GM19324 (cell line): ENCODE measurements at regions not wholly inside any gene's neighbourhood (a gene's known extent, or its start where the extent isn't known, plus 50 kb on each side); places are given as distances from the start of the nearest gene placed in this dataset.
"Not testable (repeated sequence)": the region's sequence is repeated elsewhere in the genome, so short reads cannot be mapped to it uniquely, and the experiment has no call there.

Source experiments
- ATAC-seq: cut with Tn5 transposase; IDR thresholded peaks from one replicate; pipeline ENCODE4 v1.9.1; 2021; ENCODE audit warnings: mild to moderate bottlenecking, moderate library complexity; ENCODE audit not compliant: unreplicated experiment, low FRiP score

- ATAC-seq, result not testable (repeated sequence)
Measured at GRCh38 chr20:50451792-50452425, 58.3 kb upstream of the PTPN1 start.

DNA sequence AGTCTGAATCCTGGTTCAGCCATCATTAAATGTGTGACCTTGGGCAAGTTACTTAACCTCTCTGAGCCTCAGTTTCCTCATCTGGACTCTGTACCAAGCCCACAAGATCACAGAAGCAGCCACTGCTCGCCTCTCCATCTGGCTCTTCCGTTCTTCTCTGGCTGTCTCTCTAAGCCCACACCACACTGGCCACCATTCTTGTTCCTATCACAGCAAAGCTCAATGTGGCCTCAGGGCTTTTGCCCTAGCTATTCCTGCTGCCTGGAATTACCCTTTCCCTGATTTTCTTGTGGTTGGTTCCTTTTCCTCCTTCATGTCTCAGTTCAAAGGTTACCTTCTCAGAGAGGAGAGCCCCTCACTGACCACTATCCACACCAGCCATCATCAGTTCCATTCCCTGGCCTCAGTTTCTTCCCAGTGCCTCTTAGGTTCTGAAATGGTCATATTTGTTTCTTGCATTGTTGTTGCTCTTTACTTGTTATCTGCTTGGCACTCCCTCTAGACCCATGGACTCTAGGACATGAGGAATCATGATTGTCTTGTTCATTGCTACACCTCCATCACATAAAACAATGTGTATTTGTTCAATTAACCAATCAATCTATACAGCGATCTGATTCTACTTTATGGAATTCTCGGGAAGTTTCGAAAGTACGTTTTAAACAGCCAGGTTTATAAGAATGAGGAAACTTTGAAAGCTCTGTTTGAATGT, 56.5 kb upstream of the PTPN1 start:
- no peak for ATAC-seq

GRCh38 chr20:50455245-50455644, 54.9 kb upstream of the PTPN1 start:
- not testable (repeated sequence) for ATAC-seq

GRCh38 chr20:50455656-50456451, 54.3 kb upstream of the PTPN1 start:
- no peak for ATAC-seq

DNA sequence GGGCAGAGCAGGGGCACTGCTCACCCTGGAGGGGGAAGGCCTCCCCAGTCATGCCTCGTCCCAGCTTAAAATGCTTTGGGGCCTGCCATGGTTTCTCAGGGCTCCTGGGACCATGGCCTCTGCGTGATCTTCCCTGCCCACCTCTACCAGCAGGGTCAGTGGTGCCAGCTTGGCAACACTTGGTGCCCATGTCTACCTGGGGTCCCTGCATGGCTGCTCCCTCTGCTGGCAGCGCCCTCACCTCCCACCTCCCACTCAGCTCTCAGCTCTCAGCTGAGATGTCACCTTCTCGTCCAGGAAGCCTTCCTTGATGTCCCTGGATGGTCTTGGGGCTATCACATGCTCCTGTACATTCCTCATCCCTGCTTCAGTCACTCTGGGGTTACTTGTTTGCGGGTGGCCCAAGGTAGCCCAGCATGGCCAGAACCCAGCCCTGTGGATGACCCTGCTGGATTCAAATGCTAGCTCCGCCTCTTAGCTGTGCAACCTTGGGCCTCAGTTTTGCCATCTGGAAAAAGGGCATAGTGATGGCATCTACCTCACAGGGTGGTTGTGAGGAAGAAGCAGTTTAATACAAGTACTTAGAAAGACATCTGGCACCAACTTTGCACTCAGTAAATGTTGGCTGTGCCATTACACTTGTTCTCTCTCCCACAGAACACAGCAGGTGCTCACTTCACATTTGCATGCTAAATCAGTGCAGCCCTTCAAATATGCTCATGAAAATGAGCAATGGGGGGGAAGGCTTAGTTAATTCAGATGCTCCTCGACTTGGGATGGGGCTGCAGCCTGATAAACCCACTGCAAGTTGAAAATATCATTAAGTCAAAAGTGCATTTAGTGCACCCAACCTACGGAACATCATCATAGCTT, 53.5 kb upstream of the PTPN1 start:
- ATAC-seq, result no peak

GRCh38 chr20:50459124-50459918, 50.9 kb upstream of the PTPN1 start:
- no peak for ATAC-seq

DNA sequence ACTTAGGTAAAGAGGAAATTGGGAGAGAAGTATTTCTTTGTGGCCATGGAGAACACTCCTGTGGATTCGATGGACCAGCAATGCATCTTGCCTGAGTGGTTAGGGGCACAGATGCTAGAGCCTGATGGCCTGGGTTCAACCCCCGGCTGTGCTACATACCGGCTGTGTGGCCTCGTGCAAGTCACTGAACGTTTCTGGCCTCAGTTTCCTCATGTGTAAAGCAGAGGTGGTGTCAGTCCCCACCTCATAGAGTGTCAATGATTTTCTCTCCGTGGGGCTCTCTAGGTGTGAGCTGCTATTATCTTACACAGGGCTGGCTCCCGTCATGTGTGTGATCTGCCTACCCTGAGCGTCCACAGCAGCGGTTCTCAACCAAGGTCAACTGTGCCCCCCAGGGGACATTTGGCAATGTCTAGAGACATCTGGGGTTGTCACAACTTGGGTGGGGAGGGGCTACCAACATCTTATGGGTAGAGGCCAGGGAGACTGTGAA, 50.0 kb upstream of the PTPN1 start:
- ATAC-seq, result no peak
